NCI-H1694 (cell line): ENCODE measurements at regions not wholly inside any gene's neighbourhood (a gene's known extent, or its start where the extent isn't known, plus 50 kb on each side); places are given as distances from the start of the nearest gene placed in this dataset.

Experiments used
- DNase-seq: peaks from one replicate; lab custom pipeline; 2025; lab: John Stamatoyannopoulos, UW

GRCh38 chr6:30396833-30397479, 52.0 kb downstream of the RPP21 start:
- DNase-seq = peak; percentile 22

- no peak for DNase-seq
Measured at GRCh38 chr6:30397697-30398096, 52.7 kb downstream of the RPP21 start.

GRCh38 chr6:30399390-30400058, 54.6 kb downstream of the RPP21 start:
- DNase-seq = no peak

GRCh38 chr6:30405934-30406333, 61.0 kb downstream of the RPP21 start:
- no peak for DNase-seq

GRCh38 chr6:30409184-30409583, 64.2 kb downstream of the RPP21 start:
- DNase-seq = no peak

- peak; percentile 1 for DNase-seq
Measured at GRCh38 chr6:30411515-30412207, 66.7 kb downstream of the RPP21 start.

GRCh38 chr6:30418448-30418847, 70.9 kb upstream of the HLA-E start:
- no peak for DNase-seq

GRCh38 chr6:30424549-30424948, 64.8 kb upstream of the HLA-E start:
- no peak for DNase-seq
